CD4-positive, alpha-beta T cell treated with Interleukin-12 subunit alpha and Interleukin-12 subunit beta, for 1 hour (primary cell): ENCODE measurements at regions not wholly inside any gene's neighbourhood (a gene's known extent, or its start where the extent isn't known, plus 50 kb on each side); places are given as distances from the start of the nearest gene placed in this dataset.
"Not testable (repeated sequence)": the region's sequence is repeated elsewhere in the genome, so short reads cannot be mapped to it uniquely, and the experiment has no call there.

Experiments used
- DNase-seq: peaks from one replicate; pipeline ENCODE4 v3.0.0-alpha.2; 2020

- no peak for DNase-seq
Measured at GRCh38 chr5:97967292-97967691, 784.2 kb upstream of the RIOK2 start.

GRCh38 chr5:97968346-97968745 lies 785.3 kb upstream of the RIOK2 start:
- DNase-seq, result no peak

- DNase-seq, result no peak
Measured at GRCh38 chr5:97979740-97980139, 793.7 kb upstream of the RGMB start.

GRCh38 chr5:97980291-97980690 lies 793.2 kb upstream of the RGMB start:
- no peak for DNase-seq

- no peak for DNase-seq
Measured at GRCh38 chr5:97986069-97986468, 787.4 kb upstream of the RGMB start.

GRCh38 chr5:97991236-97991635 lies 782.2 kb upstream of the RGMB start:
- DNase-seq, result no peak

- no peak for DNase-seq
Measured at GRCh38 chr5:97998941-97999340, 774.5 kb upstream of the RGMB start.

- DNase-seq, result no peak
Measured at GRCh38 chr5:98004463-98004862, 769.0 kb upstream of the RGMB start.

- DNase-seq, result no peak
Measured at GRCh38 chr5:98016771-98017170, 756.7 kb upstream of the RGMB start.

GRCh38 chr5:98030273-98030672 lies 743.2 kb upstream of the RGMB start:
- not testable (repeated sequence) for DNase-seq

GRCh38 chr5:98031036-98031435 lies 742.4 kb upstream of the RGMB start:
- DNase-seq, result not testable (repeated sequence)

GRCh38 chr5:98031496-98031895 lies 742.0 kb upstream of the RGMB start:
- DNase-seq, result no peak

- DNase-seq, result no peak
Measured at GRCh38 chr5:98031926-98032325, 741.5 kb upstream of the RGMB start.

- no peak for DNase-seq
Measured at GRCh38 chr5:98041661-98042060, 731.8 kb upstream of the RGMB start.

GRCh38 chr5:98042521-98042920 lies 730.9 kb upstream of the RGMB start:
- DNase-seq, result no peak

- no peak for DNase-seq
Measured at GRCh38 chr5:98042961-98043360, 730.5 kb upstream of the RGMB start.

GRCh38 chr5:98050583-98050982 lies 722.9 kb upstream of the RGMB start:
- DNase-seq, result no peak

- no peak for DNase-seq
Measured at GRCh38 chr5:98053170-98053569, 720.3 kb upstream of the RGMB start.

- DNase-seq, result no peak
Measured at GRCh38 chr5:98060148-98060547, 713.3 kb upstream of the RGMB start.

GRCh38 chr5:98064118-98064685 lies 709.3 kb upstream of the RGMB start:
- no peak for DNase-seq

- no peak for DNase-seq
Measured at GRCh38 chr5:98065261-98065909, 708.1 kb upstream of the RGMB start.

GRCh38 chr5:98066910-98067309 lies 706.6 kb upstream of the RGMB start:
- no peak for DNase-seq

GRCh38 chr5:98069876-98070512 lies 703.5 kb upstream of the RGMB start:
- DNase-seq, result no peak

- no peak for DNase-seq
Measured at GRCh38 chr5:98072921-98073320, 700.5 kb upstream of the RGMB start.

GRCh38 chr5:98076501-98076900 lies 697.0 kb upstream of the RGMB start:
- DNase-seq, result no peak
